GM12892 (cell line): ENCODE measurements at regions not wholly inside any gene's neighbourhood (a gene's known extent, or its start where the extent isn't known, plus 50 kb on each side); places are given as distances from the start of the nearest gene placed in this dataset.
"Not testable (repeated sequence)": the region's sequence is repeated elsewhere in the genome, so short reads cannot be mapped to it uniquely, and the experiment has no call there.

ENCODE experiments used
- DNase-seq: peaks from one replicate; pipeline ENCODE4 v3.0.0; 2011; ENCODE audit not compliant: insufficient read length
- FAIRE-seq: peaks from 2 replicates; lab custom pipeline; 2011; peaks lifted over from hg19 to GRCh38; lab: Jason Lieb, UNC
- POLR2A ChIP-seq: IDR thresholded peaks from 2 replicates; pipeline ENCODE4 v1.6.1; 2011; ENCODE audit warnings: low read depth, low read length, control low read depth
- POLR2AphosphoS5 ChIP-seq: IDR thresholded peaks from 2 replicates; pipeline ENCODE4 v1.6.1; 2011; ENCODE audit warnings: low read depth, low read length, control low read depth
- TAF1 ChIP-seq: IDR thresholded peaks from 2 replicates; pipeline ENCODE4 v1.6.1; 2011; ENCODE audit warnings: low read depth, mild to moderate bottlenecking, control low read depth, low read length, borderline replicate concordance

DNA sequence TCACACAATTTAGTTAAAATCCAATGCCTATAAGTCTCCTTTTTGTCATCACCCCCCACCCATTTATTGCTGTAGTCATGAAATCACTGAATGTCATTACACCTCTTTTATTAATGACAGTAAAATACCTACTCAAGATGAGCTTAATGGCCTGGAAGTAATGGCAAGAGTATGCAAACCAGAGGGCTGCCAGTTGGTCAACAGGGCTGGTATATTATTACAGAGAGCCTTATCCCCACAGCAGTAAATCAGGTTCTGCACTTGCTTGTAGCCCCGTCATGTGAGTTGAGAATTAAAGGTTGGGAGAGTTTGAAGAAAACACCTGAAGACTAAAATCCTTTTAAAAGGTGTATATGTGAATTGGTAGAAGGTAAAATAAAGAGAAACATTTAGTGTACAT, 372.4 kb downstream of the MAT2B start:
- DNase-seq (no peak), FAIRE-seq (no peak)
- TF ChIP-seq POLR2A (no peak), POLR2AphosphoS5 (no peak), TAF1 (no peak)

DNA sequence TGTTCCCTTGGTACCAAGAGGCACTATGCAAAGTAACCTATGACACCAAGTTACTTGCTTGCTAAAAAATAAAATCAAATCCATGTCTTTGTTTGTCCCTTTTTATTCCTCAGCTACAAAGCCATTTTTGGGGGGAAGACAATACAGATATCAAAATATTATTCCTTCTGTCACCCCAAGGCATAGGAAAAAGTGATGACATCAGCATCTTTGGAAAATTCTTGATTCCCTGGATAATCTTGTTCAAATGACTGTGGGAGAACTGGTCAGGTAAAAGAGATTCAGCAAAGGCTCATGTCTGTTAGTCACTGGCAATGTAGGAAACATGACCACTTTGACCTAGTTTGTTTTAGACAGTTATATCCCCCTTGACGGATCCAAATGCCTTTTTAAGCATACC, 373.1 kb downstream of the MAT2B start:
- TF ChIP-seq TAF1: no peak
- no peak for TF ChIP-seq POLR2A
- no peak for TF ChIP-seq POLR2AphosphoS5
- no peak for FAIRE-seq
- no peak for DNase-seq

DNA sequence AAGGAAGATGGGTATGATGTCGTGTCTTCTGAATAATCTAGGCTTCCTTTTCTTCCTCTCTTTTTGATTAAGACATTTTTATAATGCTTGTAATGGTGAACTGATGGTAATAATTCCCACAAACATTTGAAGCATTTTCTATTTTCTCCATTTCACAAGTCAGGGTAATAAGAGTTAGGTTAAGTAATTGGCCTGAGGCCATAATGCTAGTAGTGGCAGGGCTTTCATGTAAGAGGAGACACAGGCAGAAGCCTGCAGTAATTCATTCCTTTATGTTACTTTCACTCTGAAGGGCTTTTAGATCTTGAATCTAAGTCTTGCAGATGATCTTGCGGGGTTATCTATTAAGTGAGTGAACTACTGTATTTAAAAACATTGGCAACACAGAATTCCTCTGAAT, 374.9 kb downstream of the MAT2B start:
- FAIRE-seq (no peak), DNase-seq (no peak)
- TF ChIP-seq POLR2AphosphoS5 (no peak), POLR2A (no peak), TAF1 (no peak)

- DNase-seq (no peak), FAIRE-seq (no peak)
- TF ChIP-seq POLR2AphosphoS5: no peak
- no peak for TF ChIP-seq TAF1
- TF ChIP-seq POLR2A: no peak
Measured at GRCh38 chr5:163885117-163885516, 379.7 kb downstream of the MAT2B start.

- no peak for FAIRE-seq
- no peak for DNase-seq
- TF ChIP-seq TAF1: no peak
- no peak for TF ChIP-seq POLR2AphosphoS5
- TF ChIP-seq POLR2A: no peak
Measured at GRCh38 chr5:163887854-163888253, 382.4 kb downstream of the MAT2B start.

DNA sequence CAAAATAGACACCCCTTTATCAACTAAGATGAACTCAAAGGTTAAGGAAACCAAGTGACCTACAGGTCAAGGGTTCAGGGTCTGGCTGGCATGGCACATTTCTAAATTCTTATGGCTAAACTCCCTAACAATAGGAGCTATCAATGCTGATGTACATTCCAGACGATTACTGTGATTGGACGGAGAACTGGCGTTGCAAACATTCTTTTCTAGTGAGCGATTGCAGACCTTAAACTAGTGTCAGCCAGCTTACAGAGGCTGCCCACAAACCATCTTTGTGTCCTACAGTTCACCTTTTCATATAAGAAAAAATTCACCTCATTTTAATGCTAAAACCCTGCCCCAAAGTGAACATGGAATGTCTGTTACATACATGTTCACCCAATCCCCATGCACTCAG, 382.9 kb downstream of the MAT2B start:
- no peak for FAIRE-seq
- TF ChIP-seq POLR2AphosphoS5 (no peak), TAF1 (no peak), POLR2A (no peak)
- no peak for DNase-seq

DNA sequence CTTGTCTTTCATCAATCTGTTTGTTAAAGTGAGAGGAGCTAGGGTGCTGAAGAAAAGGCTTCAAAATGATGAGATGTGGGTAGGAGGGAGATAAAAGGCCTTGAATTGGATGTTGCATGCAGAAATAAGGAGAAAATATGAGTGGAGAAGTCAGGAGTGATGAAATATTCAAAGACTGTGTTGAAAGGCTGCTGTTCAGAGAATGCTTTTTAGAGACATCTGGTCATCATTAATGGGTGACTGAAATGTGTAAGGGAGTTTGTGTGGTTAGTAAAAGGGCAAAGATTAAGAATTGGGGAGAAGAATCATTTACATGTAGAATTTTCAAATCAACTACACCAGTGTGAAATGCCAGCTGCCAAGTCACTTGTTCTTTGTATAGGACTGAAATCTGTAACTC, 383.9 kb downstream of the MAT2B start:
- TF ChIP-seq POLR2A: no peak
- TF ChIP-seq POLR2AphosphoS5: no peak
- no peak for TF ChIP-seq TAF1
- DNase-seq (no peak), FAIRE-seq (no peak)

DNA sequence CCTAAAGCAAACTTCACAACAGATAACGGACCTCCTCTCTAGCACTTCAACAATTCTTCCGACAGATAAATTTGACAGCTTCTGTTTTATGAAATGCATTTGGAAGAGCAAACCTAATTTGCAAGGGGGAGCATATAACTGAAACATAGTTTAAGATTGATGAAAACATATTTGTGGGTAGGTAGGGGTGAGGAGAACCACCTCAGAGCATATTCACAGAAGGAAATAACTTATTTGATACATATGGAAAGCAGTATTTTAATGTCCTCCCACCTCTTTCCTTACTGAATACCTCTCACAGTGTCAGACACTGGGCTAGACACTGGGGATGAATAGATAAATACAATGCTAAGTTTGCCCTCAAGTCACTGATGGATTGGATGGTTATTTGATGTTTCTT, 384.8 kb downstream of the MAT2B start:
- TF ChIP-seq TAF1 (no peak), POLR2A (no peak), POLR2AphosphoS5 (no peak)
- FAIRE-seq (no peak), DNase-seq (no peak)

- no peak for FAIRE-seq
- DNase-seq: no peak
- TF ChIP-seq TAF1: no peak
Measured at GRCh38 chr5:163893281-163893680, 387.9 kb downstream of the MAT2B start.

DNA sequence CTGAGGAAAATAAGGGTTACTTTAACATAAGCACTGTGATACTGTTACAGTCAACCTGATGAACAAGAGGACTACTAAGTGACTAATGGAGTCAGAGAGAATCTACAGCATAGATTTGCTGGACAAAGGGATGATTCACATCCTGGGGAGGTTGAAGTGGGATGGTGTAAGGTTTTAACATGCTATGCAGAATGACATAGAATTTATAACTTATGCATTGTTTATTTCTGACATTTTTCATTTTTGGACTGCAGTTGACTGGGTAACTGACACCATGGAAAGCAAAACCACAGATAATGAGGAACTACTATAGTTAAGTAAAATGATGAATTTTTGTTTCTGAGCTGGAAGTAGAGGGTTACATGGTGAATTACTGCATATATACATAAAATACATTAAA, 389.2 kb downstream of the MAT2B start:
- TF ChIP-seq POLR2AphosphoS5 (no peak), TAF1 (no peak), POLR2A (no peak)
- DNase-seq (no peak), FAIRE-seq (no peak)

DNA sequence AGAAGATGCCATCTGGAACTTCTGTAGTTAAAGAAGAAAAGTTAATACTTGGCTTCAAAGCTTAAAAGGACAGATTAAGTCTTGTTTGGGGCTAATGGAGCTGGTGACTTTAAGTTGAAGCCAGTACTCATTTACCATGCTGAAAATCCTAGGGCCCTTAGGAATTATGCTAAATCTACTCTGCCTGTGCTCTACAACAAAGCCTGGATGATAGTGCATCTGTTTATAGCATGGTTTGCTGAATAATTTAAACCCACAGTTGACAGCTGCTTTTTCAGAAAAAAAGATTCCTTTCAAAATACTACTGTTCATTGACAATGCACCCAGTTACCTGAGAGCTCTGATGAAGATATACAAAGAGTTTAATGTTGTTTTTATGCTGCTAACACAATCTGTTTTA, 393.5 kb downstream of the MAT2B start:
- no peak for DNase-seq
- no peak for FAIRE-seq
- TF ChIP-seq POLR2AphosphoS5 (no peak), POLR2A (no peak), TAF1 (no peak)

- FAIRE-seq, DNase-seq: not testable (repeated sequence)
Measured at GRCh38 chr5:163907783-163908182, 402.4 kb downstream of the MAT2B start.

- FAIRE-seq: no peak
- TF ChIP-seq POLR2AphosphoS5 (no peak), TAF1 (no peak), POLR2A (no peak)
Measured at GRCh38 chr5:163908253-163908652, 402.8 kb downstream of the MAT2B start.

GRCh38 chr5:163910226-163910625, 404.8 kb downstream of the MAT2B start:
- TF ChIP-seq TAF1: no peak
- TF ChIP-seq POLR2A: no peak
- TF ChIP-seq POLR2AphosphoS5: no peak
- FAIRE-seq: no peak
- DNase-seq: no peak

More at GRCh38 chr5:163908253-163908652, 402.8 kb downstream of the MAT2B start:
- DNase-seq: no peak
